ENCODE measurements at regions not wholly inside any gene's neighbourhood (a gene's known extent, or its start where the extent isn't known, plus 50 kb on each side); places are given as distances from the start of the nearest gene placed in this dataset.

DNA sequence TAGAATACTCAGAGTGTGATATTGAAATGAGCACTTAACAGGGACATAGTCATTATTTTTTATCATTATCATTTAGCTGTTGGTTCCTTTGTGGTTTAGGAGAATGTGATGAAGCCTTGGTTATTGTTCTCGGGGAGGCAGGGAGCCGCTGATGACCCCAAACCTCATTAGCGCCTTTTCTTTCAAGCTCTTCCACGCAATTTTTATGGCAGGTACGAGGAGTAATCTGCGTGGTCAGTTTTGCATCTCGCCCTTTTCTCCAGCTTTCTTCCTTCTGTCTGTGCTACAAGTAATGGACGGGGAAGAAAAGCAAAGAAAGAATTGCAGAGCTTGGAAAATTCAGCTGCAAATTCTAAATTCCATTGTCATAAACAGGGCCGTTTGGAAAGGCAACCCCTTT is 338.4 kb downstream of the GLRX3 start:
- TF ChIP-seq, protein P1, sequence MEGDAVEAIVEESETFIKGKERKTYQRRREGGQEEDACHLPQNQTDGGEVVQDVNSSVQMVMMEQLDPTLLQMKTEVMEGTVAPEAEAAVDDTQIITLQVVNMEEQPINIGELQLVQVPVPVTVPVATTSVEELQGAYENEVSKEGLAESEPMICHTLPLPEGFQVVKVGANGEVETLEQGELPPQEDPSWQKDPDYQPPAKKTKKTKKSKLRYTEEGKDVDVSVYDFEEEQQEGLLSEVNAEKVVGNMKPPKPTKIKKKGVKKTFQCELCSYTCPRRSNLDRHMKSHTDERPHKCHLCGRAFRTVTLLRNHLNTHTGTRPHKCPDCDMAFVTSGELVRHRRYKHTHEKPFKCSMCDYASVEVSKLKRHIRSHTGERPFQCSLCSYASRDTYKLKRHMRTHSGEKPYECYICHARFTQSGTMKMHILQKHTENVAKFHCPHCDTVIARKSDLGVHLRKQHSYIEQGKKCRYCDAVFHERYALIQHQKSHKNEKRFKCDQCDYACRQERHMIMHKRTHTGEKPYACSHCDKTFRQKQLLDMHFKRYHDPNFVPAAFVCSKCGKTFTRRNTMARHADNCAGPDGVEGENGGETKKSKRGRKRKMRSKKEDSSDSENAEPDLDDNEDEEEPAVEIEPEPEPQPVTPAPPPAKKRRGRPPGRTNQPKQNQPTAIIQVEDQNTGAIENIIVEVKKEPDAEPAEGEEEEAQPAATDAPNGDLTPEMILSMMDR (IDR thresholded peaks at IDR 0.05) = no peak
- TF ChIP-seq POLR2AphosphoS5 (IDR thresholded peaks at IDR 0.05; ENCODE audit: low read depth, low read length) (no peak), SIN3A (IDR thresholded peaks at IDR 0.05; ENCODE audit: borderline replicate concordance, insufficient read depth, low read depth, low read length) (no peak), TCF7L2 (IDR thresholded peaks at IDR 0.05; ENCODE audit: low read depth, low read length) (no peak)
- TF ChIP-seq, protein P2, sequence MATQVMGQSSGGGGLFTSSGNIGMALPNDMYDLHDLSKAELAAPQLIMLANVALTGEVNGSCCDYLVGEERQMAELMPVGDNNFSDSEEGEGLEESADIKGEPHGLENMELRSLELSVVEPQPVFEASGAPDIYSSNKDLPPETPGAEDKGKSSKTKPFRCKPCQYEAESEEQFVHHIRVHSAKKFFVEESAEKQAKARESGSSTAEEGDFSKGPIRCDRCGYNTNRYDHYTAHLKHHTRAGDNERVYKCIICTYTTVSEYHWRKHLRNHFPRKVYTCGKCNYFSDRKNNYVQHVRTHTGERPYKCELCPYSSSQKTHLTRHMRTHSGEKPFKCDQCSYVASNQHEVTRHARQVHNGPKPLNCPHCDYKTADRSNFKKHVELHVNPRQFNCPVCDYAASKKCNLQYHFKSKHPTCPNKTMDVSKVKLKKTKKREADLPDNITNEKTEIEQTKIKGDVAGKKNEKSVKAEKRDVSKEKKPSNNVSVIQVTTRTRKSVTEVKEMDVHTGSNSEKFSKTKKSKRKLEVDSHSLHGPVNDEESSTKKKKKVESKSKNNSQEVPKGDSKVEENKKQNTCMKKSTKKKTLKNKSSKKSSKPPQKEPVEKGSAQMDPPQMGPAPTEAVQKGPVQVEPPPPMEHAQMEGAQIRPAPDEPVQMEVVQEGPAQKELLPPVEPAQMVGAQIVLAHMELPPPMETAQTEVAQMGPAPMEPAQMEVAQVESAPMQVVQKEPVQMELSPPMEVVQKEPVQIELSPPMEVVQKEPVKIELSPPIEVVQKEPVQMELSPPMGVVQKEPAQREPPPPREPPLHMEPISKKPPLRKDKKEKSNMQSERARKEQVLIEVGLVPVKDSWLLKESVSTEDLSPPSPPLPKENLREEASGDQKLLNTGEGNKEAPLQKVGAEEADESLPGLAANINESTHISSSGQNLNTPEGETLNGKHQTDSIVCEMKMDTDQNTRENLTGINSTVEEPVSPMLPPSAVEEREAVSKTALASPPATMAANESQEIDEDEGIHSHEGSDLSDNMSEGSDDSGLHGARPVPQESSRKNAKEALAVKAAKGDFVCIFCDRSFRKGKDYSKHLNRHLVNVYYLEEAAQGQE (IDR thresholded peaks at IDR 0.05; ENCODE audit: insufficient read depth in 1 of 2, low read depth in 2 of 2, low read length in 1 of 2) = no peak
